ENCODE measurements at regions not wholly inside any gene's neighbourhood (a gene's known extent, or its start where the extent isn't known, plus 50 kb on each side); places are given as distances from the start of the nearest gene placed in this dataset.

GRCh38 chr6:118740372-118740771, 89.0 kb upstream of the CEP85L start:
- no peaks in the 10 kb centered on the region for H3K36me3 ChIP-seq (replicated peaks in 1 of 2)
- DNase-seq, result no peak
- H3K27ac ChIP-seq, result peak overlapping the region in 1 of 5 donors; percentile 22
- intact Hi-C loops (cut with DNase I), result no loop called here
- 22 to 34% (median 26%) methylated on average over 3 of the region's 3 CpGs for WGBS, 4 donors
- no peaks in the 10 kb centered on the region for H3K9me3 ChIP-seq (replicated peaks in 1 of 3)
- no peaks in the 10 kb centered on the region for H3K27me3 ChIP-seq
- no peak for TF ChIP-seq CTCF (IDR thresholded peaks at IDR 0.05)
- no peak for TF ChIP-seq POLR2A (IDR thresholded peaks at IDR 0.05)
- H3K4me1 ChIP-seq (replicated peaks in 1 of 2), result peaks cover 0 to 12% of the 10 kb centered on the region in 2 donors
- peak overlapping the region in 1 of 4 donors; percentile 26 for H3K4me3 ChIP-seq

- Histone ChIP-seq H3K27me3 (no peaks in the 10 kb centered on the region), H3K27ac (peak overlapping the region in 1 of 5 donors; percentile 22), H3K9me3 (replicated peaks in 1 of 3) (no peaks in the 10 kb centered on the region), H3K4me1 (replicated peaks in 1 of 2) (peaks cover 0 to 12% of the 10 kb centered on the region in 2 donors), H3K36me3 (replicated peaks in 1 of 2) (no peaks in the 10 kb centered on the region), H3K4me3 (peak overlapping the region in 1 of 4 donors; percentile 26)
- 49 to 63% (median 54%) methylated on average over 2 of the region's 2 CpGs for WGBS, 4 donors
- no peak for DNase-seq
- no peak for TF ChIP-seq POLR2A (IDR thresholded peaks at IDR 0.05)
- TF ChIP-seq CTCF (IDR thresholded peaks at IDR 0.05), result no peak
- intact Hi-C loops (cut with DNase I), result no loop called here
Measured at GRCh38 chr6:118739696-118740353, 88.4 kb upstream of the CEP85L start.

DNA sequence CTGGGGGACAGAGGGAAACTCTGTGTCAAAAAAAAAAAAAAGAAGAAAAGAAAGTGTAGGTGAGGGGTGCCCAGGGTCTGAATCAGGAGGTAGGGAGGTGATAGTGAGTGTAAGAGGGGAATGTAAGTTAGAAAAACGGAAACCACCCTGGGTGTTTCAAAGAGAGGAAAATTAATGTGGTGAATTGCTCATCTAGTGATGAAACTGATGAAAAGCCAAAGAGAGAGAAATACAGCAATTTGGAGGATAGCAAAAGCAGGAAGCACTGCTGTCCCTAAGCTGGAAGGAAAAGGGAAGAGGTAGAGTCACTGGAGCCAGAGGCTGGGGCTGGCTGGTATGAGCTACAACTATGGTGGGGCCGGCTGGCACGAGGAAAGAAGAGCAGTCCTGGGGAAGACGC, 85.0 kb upstream of the CEP85L start:
- no peaks in the 10 kb centered on the region for H3K36me3 ChIP-seq (replicated peaks in 1 of 2)
- no peak overlapping the region for H3K27ac ChIP-seq
- no peak overlapping the region for H3K4me3 ChIP-seq
- no peaks in the 10 kb centered on the region for H3K27me3 ChIP-seq
- DNase-seq, result no peak
- intact Hi-C loops (cut with DNase I), result no loop called here
- H3K4me1 ChIP-seq (replicated peaks in 1 of 2), result peaks cover 0 to 12% of the 10 kb centered on the region in 2 donors
- 83 to 95% (median 92%) methylated on average over 4 of the region's 4 CpGs for WGBS, 4 donors
- TF ChIP-seq POLR2A (IDR thresholded peaks at IDR 0.05), result no peak
- no peaks in the 10 kb centered on the region for H3K9me3 ChIP-seq (replicated peaks in 1 of 3)

- Histone ChIP-seq H3K4me1 (replicated peaks in 1 of 2) (peaks cover 0 to 8% of the 10 kb centered on the region in 2 donors), H3K4me3 (no peak overlapping the region), H3K27ac (no peak overlapping the region), H3K9me3 (replicated peaks in 1 of 3) (no peaks in the 10 kb centered on the region), H3K27me3 (no peaks in the 10 kb centered on the region), H3K36me3 (replicated peaks in 1 of 2) (no peaks in the 10 kb centered on the region)
- intact Hi-C loops (cut with DNase I), result no loop called here
- no peak for DNase-seq
- WGBS, 4 donors, result 48 to 94% (median 62%) methylated on average over 2 of the region's 2 CpGs
- no peak for TF ChIP-seq POLR2A (IDR thresholded peaks at IDR 0.05)
- peak in 4 of 6 experiments; percentile 16 to 30 (median 27) for TF ChIP-seq CTCF (IDR thresholded peaks at IDR 0.05)
Measured at GRCh38 chr6:118735320-118735719, 83.9 kb upstream of the CEP85L start.

DNA sequence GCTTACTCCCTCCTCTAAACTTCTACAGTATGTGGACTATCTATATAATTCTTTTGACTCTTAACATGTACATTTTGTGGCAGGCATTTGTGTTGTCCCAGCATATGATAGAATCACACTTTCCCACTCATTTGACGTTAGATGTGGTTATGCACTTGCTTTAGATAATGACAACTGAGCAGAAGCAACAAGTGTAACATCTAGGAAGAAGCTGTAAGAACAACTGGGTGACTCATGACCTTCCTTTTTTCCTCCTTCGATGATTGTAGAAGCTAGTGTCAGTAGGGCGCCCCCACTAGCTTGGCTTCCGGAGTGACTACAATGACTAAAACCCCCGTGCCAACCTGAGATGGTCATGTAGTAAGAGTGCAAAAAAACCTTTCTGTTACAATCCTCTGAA, 74.6 kb upstream of the CEP85L start:
- 52 to 61% (median 53%) methylated on average over 5 of the region's 5 CpGs for WGBS, 4 donors
- Histone ChIP-seq H3K4me3 (no peak overlapping the region), H3K9me3 (replicated peaks in 1 of 3) (no peaks in the 10 kb centered on the region), H3K27ac (no peak overlapping the region), H3K4me1 (replicated peaks in 1 of 2) (no peaks in the 10 kb centered on the region), H3K36me3 (replicated peaks in 1 of 2) (no peaks in the 10 kb centered on the region), H3K27me3 (no peaks in the 10 kb centered on the region)
- intact Hi-C loops (cut with DNase I), result no loop called here
- DNase-seq, result peak in 2 of 7 donors; percentile 42 to 44
- TF ChIP-seq CTCF (IDR thresholded peaks at IDR 0.05) (no peak), POLR2A (IDR thresholded peaks at IDR 0.05) (no peak)
